Mesothelial cell of epicardium (in vitro differentiated cells): ENCODE measurements at regions not wholly inside any gene's neighbourhood (a gene's known extent, or its start where the extent isn't known, plus 50 kb on each side); places are given as distances from the start of the nearest gene placed in this dataset.

Source experiments
- DNase-seq, 2 experiments: peaks; one replicate each; pipeline ENCODE4 v3.0.0; 2021; ENCODE audit warnings: low spot score in 2 of 2; ENCODE audit not compliant: unreplicated experiment in 2 of 2
- H3K27ac Mint-ChIP-seq: 2 replicates; pipeline ENCODE4 v1.8.0; 2021; ENCODE audit warnings: mixed read lengths
- H3K27me3 Mint-ChIP-seq: 2 replicates; pipeline ENCODE4 v1.8.0; 2021; ENCODE audit warnings: low read depth, mixed read lengths
- H3K36me3 Mint-ChIP-seq: 2 replicates; pipeline ENCODE4 v1.8.0; 2021; ENCODE audit warnings: mixed read lengths
- H3K4me1 Mint-ChIP-seq: 2 replicates; pipeline ENCODE4 v1.8.0; 2021; ENCODE audit warnings: mixed read lengths
- H3K4me3 Mint-ChIP-seq: 2 replicates; pipeline ENCODE4 v1.8.0; 2021; ENCODE audit warnings: mild to moderate bottlenecking, moderate library complexity, mixed read lengths
- H3K9me3 Mint-ChIP-seq: 2 replicates; pipeline ENCODE4 v1.8.0; 2021; ENCODE audit warnings: mixed read lengths
- CTCF ChIP-seq: fragments of 200-600 bp; sonication (generic); IDR thresholded peaks from one replicate; pipeline ENCODE4 v1.5.0; 2021; ENCODE audit warnings: antibody characterized with exemption; ENCODE audit not compliant: unreplicated experiment

- H3K27ac Mint-ChIP-seq, result no peak overlapping the region
- no peak overlapping the region for H3K4me3 Mint-ChIP-seq
- H3K27me3 Mint-ChIP-seq, result peaks cover 8% of the 10 kb centered on the region
- TF ChIP-seq CTCF, result no peak
- peaks cover 24% of the 10 kb centered on the region for H3K4me1 Mint-ChIP-seq
- DNase-seq, result no peak
- no peaks in the 10 kb centered on the region for H3K9me3 Mint-ChIP-seq
- H3K36me3 Mint-ChIP-seq, result no peaks in the 10 kb centered on the region
These were observed 158.6 kb downstream of the RPS12 start for GRCh38 chr6:132972971-132973370.

- H3K36me3 Mint-ChIP-seq, result no peaks in the 10 kb centered on the region
- H3K9me3 Mint-ChIP-seq, result no peaks in the 10 kb centered on the region
- peaks cover 11% of the 10 kb centered on the region for H3K27me3 Mint-ChIP-seq
- TF ChIP-seq CTCF, result no peak
- H3K4me1 Mint-ChIP-seq, result peaks cover 23% of the 10 kb centered on the region
- no peak for DNase-seq
- no peak overlapping the region for H3K4me3 Mint-ChIP-seq
- peak overlapping the region; percentile 26 for H3K27ac Mint-ChIP-seq
These were observed 159.2 kb downstream of the RPS12 start for GRCh38 chr6:132973514-132973993.

GRCh38 chr6:132974122-132974521, 159.8 kb downstream of the RPS12 start:
- no peaks in the 10 kb centered on the region for H3K36me3 Mint-ChIP-seq
- peak overlapping the region; percentile 41 for H3K27ac Mint-ChIP-seq
- peaks cover 16% of the 10 kb centered on the region for H3K27me3 Mint-ChIP-seq
- TF ChIP-seq CTCF, result no peak
- no peak overlapping the region for H3K4me3 Mint-ChIP-seq
- H3K9me3 Mint-ChIP-seq, result no peaks in the 10 kb centered on the region
- peaks cover 23% of the 10 kb centered on the region for H3K4me1 Mint-ChIP-seq
- no peak for DNase-seq

- Mint-ChIP-seq H3K27ac (no peak overlapping the region), H3K4me1 (peaks cover 23% of the 10 kb centered on the region), H3K36me3 (no peaks in the 10 kb centered on the region), H3K4me3 (no peak overlapping the region), H3K27me3 (peaks cover 24% of the 10 kb centered on the region), H3K9me3 (peaks cover 6% of the 10 kb centered on the region)
- TF ChIP-seq CTCF, result no peak
- DNase-seq, result no peak
These were observed 163.0 kb downstream of the RPS12 start for GRCh38 chr6:132977413-132977812.

- no peak for DNase-seq
- no peak overlapping the region for H3K27ac Mint-ChIP-seq
- H3K4me3 Mint-ChIP-seq, result no peak overlapping the region
- H3K27me3 Mint-ChIP-seq, result peaks cover 32% of the 10 kb centered on the region
- H3K4me1 Mint-ChIP-seq, result peaks cover 18% of the 10 kb centered on the region
- H3K9me3 Mint-ChIP-seq, result peaks cover 11% of the 10 kb centered on the region
- no peaks in the 10 kb centered on the region for H3K36me3 Mint-ChIP-seq
- no peak for TF ChIP-seq CTCF
These were observed 164.3 kb downstream of the RPS12 start for GRCh38 chr6:132978685-132979084.

- peaks cover 4% of the 10 kb centered on the region for H3K4me1 Mint-ChIP-seq
- no peak overlapping the region for H3K27ac Mint-ChIP-seq
- no peak for TF ChIP-seq CTCF
- no peak for DNase-seq
- peaks cover 14% of the 10 kb centered on the region for H3K27me3 Mint-ChIP-seq
- no peak overlapping the region for H3K4me3 Mint-ChIP-seq
- peaks cover 24% of the 10 kb centered on the region for H3K9me3 Mint-ChIP-seq
- H3K36me3 Mint-ChIP-seq, result no peaks in the 10 kb centered on the region
These were observed 179.4 kb downstream of the RPS12 start for GRCh38 chr6:132993738-132994137.
